ENCODE measurements at regions not wholly inside any gene's neighbourhood (a gene's known extent, or its start where the extent isn't known, plus 50 kb on each side); places are given as distances from the start of the nearest gene placed in this dataset.

DNA sequence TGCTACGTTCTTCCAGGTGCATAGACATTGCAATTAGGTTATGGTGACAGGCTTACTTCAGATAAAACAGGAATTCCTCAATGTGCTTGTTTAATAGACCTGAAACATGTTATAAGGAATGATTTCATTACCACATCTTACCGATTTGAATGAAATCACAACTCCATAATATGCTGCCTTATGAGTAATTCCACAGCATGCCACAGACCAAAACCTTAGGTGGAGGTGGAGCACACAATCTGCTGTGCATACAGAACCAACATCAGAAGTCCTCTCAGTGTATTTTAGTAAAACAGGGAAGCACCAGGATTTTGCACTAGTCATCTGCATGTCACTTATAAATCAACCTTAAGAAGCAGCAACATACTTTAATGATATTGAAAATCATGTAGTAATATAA is 148.9 kb upstream of the TSHZ2 start:
- no peaks in the 10 kb centered on the region for H4K20me1 ChIP-seq (ENCODE audit: insufficient read depth, low read length)
- H3K79me1 ChIP-seq (ENCODE audit: low read depth in 1 of 2, low read length in 2 of 2): no peaks in the 10 kb centered on the region
- DNase-seq: no peak
- TF ChIP-seq, protein P1, sequence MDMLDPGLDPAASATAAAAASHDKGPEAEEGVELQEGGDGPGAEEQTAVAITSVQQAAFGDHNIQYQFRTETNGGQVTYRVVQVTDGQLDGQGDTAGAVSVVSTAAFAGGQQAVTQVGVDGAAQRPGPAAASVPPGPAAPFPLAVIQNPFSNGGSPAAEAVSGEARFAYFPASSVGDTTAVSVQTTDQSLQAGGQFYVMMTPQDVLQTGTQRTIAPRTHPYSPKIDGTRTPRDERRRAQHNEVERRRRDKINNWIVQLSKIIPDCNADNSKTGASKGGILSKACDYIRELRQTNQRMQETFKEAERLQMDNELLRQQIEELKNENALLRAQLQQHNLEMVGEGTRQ (IDR thresholded peaks at IDR 0.05; ENCODE audit: low read depth, low read length): no peak
- TF ChIP-seq BHLHE40 (IDR thresholded peaks at IDR 0.05; ENCODE audit: low read depth, low read length) (no peak), MXI1 (IDR thresholded peaks at IDR 0.05; ENCODE audit: borderline replicate concordance, low read depth, low read length) (no peak)
- no peak overlapping the region for H3K4me2 ChIP-seq (ENCODE audit: low read depth, low read length)
- H2BK15ac ChIP-seq (ENCODE audit: low read depth, low read length): no peak overlapping the region
- H2AFZ ChIP-seq (replicated peaks; ENCODE audit: low read length, poor library complexity): no peak overlapping the region
- dilution Hi-C loops (cut with HindIII; ENCODE audit: low sequenced_read_pairs, unreplicated experiment): no loop called here
- H3K14ac ChIP-seq (replicated peaks; ENCODE audit: low read depth, low read length): no peak overlapping the region
- in situ Hi-C loops (cut with MboI; ENCODE audit: low sequenced_read_pairs): no loop called here
- no peaks in the 10 kb centered on the region for H3K27me3 ChIP-seq (ENCODE audit: control insufficient read depth, insufficient read depth, low read length)
- H4K8ac ChIP-seq (ENCODE audit: low read depth in 2 of 2, low read length in 2 of 2): no peak overlapping the region
- ChIA-PET POLR2A (ENCODE audit: unreplicated experiment) (no interaction called here), CTCF (no interaction called here)
- H3K4me3 ChIP-seq (ENCODE audit: insufficient read depth, low read depth, low read length): no peak overlapping the region
- H3K9me3 ChIP-seq (ENCODE audit: control insufficient read depth, insufficient read depth, low read length): peaks cover 3% of the 10 kb centered on the region; the same call in 1 of the 2 replicates
- H3K18ac ChIP-seq (ENCODE audit: low read depth, low read length): no peak overlapping the region
- no peak overlapping the region for H3K4ac ChIP-seq (ENCODE audit: low read depth, low read length)
- H3K4me1 ChIP-seq (ENCODE audit: control insufficient read depth, insufficient read depth, low read length): no peaks in the 10 kb centered on the region
- no peaks in the 10 kb centered on the region for H3K36me3 ChIP-seq (ENCODE audit: control insufficient read depth, insufficient read depth, low read length)
- H3K9me1 ChIP-seq (ENCODE audit: insufficient read depth, low read length): no peaks in the 10 kb centered on the region
- no peak overlapping the region for H2AK9ac ChIP-seq (replicated peaks; ENCODE audit: low read depth, low read length, poor library complexity)
- no peak overlapping the region for H2BK5ac ChIP-seq (ENCODE audit: low read depth, low read length, poor library complexity, severe bottlenecking)
- H3K9ac ChIP-seq (ENCODE audit: low read depth, low read length): no peak overlapping the region
- no peak overlapping the region for H3K27ac ChIP-seq (ENCODE audit: insufficient read depth, low read length)
- no peak overlapping the region for H3K23ac ChIP-seq (ENCODE audit: low read depth, low read length)
- no peak for ATAC-seq (ENCODE audit: low read depth)
- H4K5ac ChIP-seq (ENCODE audit: low read depth, low read length): no peak overlapping the region
- BruUV-seq (replicated peaks): no TSS peak
- H3K56ac ChIP-seq (ENCODE audit: extremely low read depth, insufficient read depth, low read length): no peak overlapping the region
- H2BK20ac ChIP-seq (ENCODE audit: low read depth, low read length): no peak overlapping the region
- H2AK5ac ChIP-seq (ENCODE audit: low read depth, low read length): no peak overlapping the region
- H4K91ac ChIP-seq (ENCODE audit: insufficient read depth, low read depth, low read length): no peak overlapping the region
- WGBS, 2 experiments (ENCODE audit: extremely low coverage in 2 of 2, insufficient read length in 1 of 2): no CpG with 5 or more reads among the region's 2 CpGs
- intact Hi-C loops (cut with micrococcal nuclease): no loop called here
- H2BK120ac ChIP-seq (ENCODE audit: low read depth, low read length): no peak overlapping the region

Measured in IMR-90 (cell line).